ENCODE measurements at regions not wholly inside any gene's neighbourhood (a gene's known extent, or its start where the extent isn't known, plus 50 kb on each side); places are given as distances from the start of the nearest gene placed in this dataset.

DNA sequence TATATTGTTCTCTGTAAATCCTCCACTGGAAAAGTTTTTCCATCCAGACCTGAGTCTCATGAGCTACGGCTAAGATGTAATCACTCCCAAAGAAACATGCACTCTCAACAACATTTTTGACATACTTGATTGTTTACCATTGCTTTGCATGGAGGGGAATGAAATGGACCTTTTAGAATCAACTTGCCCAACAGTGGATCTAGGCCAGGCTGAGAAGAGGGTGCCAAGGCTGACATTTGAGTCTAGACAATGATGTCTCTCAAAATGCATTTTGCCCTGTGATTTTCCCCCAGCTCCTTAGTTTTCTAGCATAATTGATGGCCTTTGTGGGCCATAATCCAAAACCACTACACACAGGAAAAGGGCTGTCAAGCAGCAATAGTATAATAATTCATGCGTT, 297.9 kb upstream of the KLF6 start:
- TF ChIP-seq ZNF217 (CRISPR knock-in tag; IDR thresholded peaks at IDR 0.05): no peak
- no peak for TF ChIP-seq ZNF561 (CRISPR knock-in tag; conservative IDR thresholded peaks at IDR 0.05)
- no peak for TF ChIP-seq NCOR1 (IDR thresholded peaks at IDR 0.05)
- no peak for TF ChIP-seq RCOR1 (IDR thresholded peaks at IDR 0.05; ENCODE audit: borderline replicate concordance in 1 of 2, low read depth in 2 of 2, low read length in 2 of 2)
- TF ChIP-seq MYBL2 (IDR thresholded peaks at IDR 0.05; ENCODE audit: low read depth): no peak
- no peak for TF ChIP-seq MYBL2 (CRISPR knock-in tag; IDR thresholded peaks at IDR 0.05; ENCODE audit: borderline replicate concordance)
- no peak for TF ChIP-seq ARID1B (IDR thresholded peaks at IDR 0.05)
- TF ChIP-seq NFE2L1 (tag; IDR thresholded peaks at IDR 0.05; ENCODE audit: borderline replicate concordance, low read depth): no peak
- TF ChIP-seq PHB (CRISPR knock-in tag; IDR thresholded peaks at IDR 0.05): no peak
- TF ChIP-seq RNF2 (IDR thresholded peaks at IDR 0.05): no peak
- TF ChIP-seq NFRKB (IDR thresholded peaks at IDR 0.05; ENCODE audit: low read depth): no peak
- no peak for TF ChIP-seq ZNF311 (CRISPR knock-in tag; IDR thresholded peaks at IDR 0.05)
- no peak for TF ChIP-seq SFPQ (IDR thresholded peaks at IDR 0.05; ENCODE audit: low read depth, low read length)
- TF ChIP-seq EWSR1 (IDR thresholded peaks at IDR 0.05; ENCODE audit: borderline replicate concordance, low read depth, partially characterized antibody): no peak
- TF ChIP-seq HMGN3 (IDR thresholded peaks at IDR 0.05; ENCODE audit: borderline replicate concordance, extremely low read depth, insufficient read length, low read depth, low read length): no peak
- Histone ChIP-seq H2AFZ (ENCODE audit: low read depth, low read length) (no peak overlapping the region), H3K27ac (ENCODE audit: extremely low read depth, low read depth, low read length) (no peak overlapping the region), H4K20me1 (replicated peaks; ENCODE audit: control insufficient read depth, insufficient read depth, low read length) (no peaks in the 10 kb centered on the region), H3K36me3 (ENCODE audit: control insufficient read depth, insufficient read depth, low read length) (no peaks in the 10 kb centered on the region), H3K9me3 (replicated peaks; ENCODE audit: control insufficient read depth, insufficient read depth, low read depth, low read length) (no peaks in the 10 kb centered on the region), H3K4me1 (replicated peaks in 1 of 2; ENCODE audit: control insufficient read depth in 2 of 2, insufficient read depth in 2 of 2, low read length in 2 of 2) (no peaks in the 10 kb centered on the region), H3K4me3 (no peak overlapping the region), H3K4me2 (ENCODE audit: insufficient read depth, low read length) (no peak overlapping the region), H3K9me1 (ENCODE audit: control insufficient read depth, insufficient read depth, low read length) (no peaks in the 10 kb centered on the region), H3K79me2 (ENCODE audit: control insufficient read depth, insufficient read depth, low read length) (no peaks in the 10 kb centered on the region), H3K27me3 (ENCODE audit: control insufficient read depth in 2 of 2, insufficient read depth in 2 of 2, low read length in 2 of 2) (peaks cover 0 to 2% of the 10 kb centered on the region in 2 experiments; a peak in 1 of 5 replicates), H3K9ac (ENCODE audit: insufficient read depth in 1 of 2, low read depth in 2 of 2, low read length in 2 of 2) (no peak overlapping the region)
- intact Hi-C loops (cut with micrococcal nuclease) (no loop called here), in situ Hi-C loops (cut with MboI) (no loop called here)
- ChIA-PET POLR2A (interaction anchor here (0.9 kb wide), 1 partner anchor 297 kb away, joined by 3 read pairs; the partner anchor contains the start of gene KLF6), CTCF (ENCODE audit: low intra/inter-chr PET ratio) (no interaction called here)
- WGBS (ENCODE audit: insufficient coverage, low coverage, missing lambda C conversion rate): 0% methylated on average over 2 of the region's 2 CpGs
- no peak for ATAC-seq
- no peak for FAIRE-seq
- DNase-seq (ENCODE audit: extremely low read depth in 1 of 4, low spot score in 3 of 4): no peak
- BruUV-seq (replicated peaks): no TSS peak

Measured in K562 (cell line).